HepG2 (cell line): ENCODE measurements at regions not wholly inside any gene's neighbourhood (a gene's known extent, or its start where the extent isn't known, plus 50 kb on each side); places are given as distances from the start of the nearest gene placed in this dataset.

ENCODE experiments used
- ATAC-seq: fragments of 200-7000 bp; cut with Tn5 transposase; 3 replicates; pipeline ENCODE4 v1.9.1; 2020; ENCODE audit warnings: mild to moderate bottlenecking, moderate library complexity
- BruUV-seq: library from RNA; stranded (reverse); fragments of 400-500 nt; replicated peaks from 2 replicates; lab custom pipeline; 2021; lab: Mats Ljungman, UMichigan
- CTCF ChIA-PET: fragments of 300-600 bp; formaldehyde crosslinking; extraction: SDS; loops from one replicate; lab custom pipeline; 2021; ENCODE audit warnings: low total read pairs, inconsistent platforms, low intra/inter-chr PET ratio; lab: Yijun Ruan, JAX
- POLR2A ChIA-PET: fragments of 350-600 bp; sonication (Branson Sonifier 250); formaldehyde crosslinking; loops from one replicate; lab custom pipeline; 2020; ENCODE audit warnings: antibody characterized with exemption, inconsistent platforms; lab: Yijun Ruan, JAX
- DNase-seq: peaks from one replicate; pipeline ENCODE4 v3.0.0-alpha.2; 2015; ENCODE audit warnings: low spot score
- FAIRE-seq: peaks from 3 replicates; lab custom pipeline; 2011; peaks lifted over from hg19 to GRCh38; lab: Jason Lieb, UNC
- H2AFZ ChIP-seq: one replicate; pipeline ENCODE4 v1.6.1; 2011; ENCODE audit warnings: low read length, inconsistent platforms
- H3K27ac ChIP-seq: fragments of 300-600 bp; 3 replicates; pipeline ENCODE4 v1.8.0; 2011; ENCODE audit warnings: mixed run types, mild to moderate bottlenecking, mixed read lengths, low read length, inconsistent platforms; ENCODE audit not compliant: insufficient read depth; ENCODE audit errors: extremely low read length
- H3K27me3 ChIP-seq, 2 experiments: fragments of 200-600 bp in 1 of 2; 2 replicates in 1 of 2; 3 replicates in 1 of 2; pipeline versions ENCODE4 v1.6.0 to v1.8.0; 2011; ENCODE audit warnings: low read length in 2 of 2, mild to moderate bottlenecking in 2 of 2, moderate library complexity in 2 of 2, inconsistent platforms in 1 of 2; ENCODE audit not compliant: insufficient read depth in 2 of 2, control insufficient read depth in 1 of 2
- H3K36me3 ChIP-seq, 2 experiments: fragments of 200-600 bp in 1 of 2; replicated peaks in 1 of 2; 2 replicates in 1 of 2; 3 replicates in 1 of 2; pipeline versions ENCODE4 v1.5.1 to v1.8.0; 2011; ENCODE audit warnings: low read length in 2 of 2, inconsistent platforms in 1 of 2; ENCODE audit not compliant: insufficient read depth in 2 of 2, control insufficient read depth in 1 of 2
- H3K4me1 ChIP-seq: 2 replicates; pipeline ENCODE4 v1.5.1; 2012; ENCODE audit warnings: low read length, inconsistent platforms; ENCODE audit not compliant: insufficient read depth
- H3K4me2 ChIP-seq: 2 replicates; pipeline ENCODE4 v1.6.0; 2011; ENCODE audit warnings: low read depth, low read length, inconsistent platforms
- H3K4me3 ChIP-seq, 3 experiments: fragments of 200-600 bp in 1 of 3; sonication (generic), shearing (Covaris generic) in 1 of 3; replicated peaks in 1 of 3; 2 replicates each; pipeline ENCODE4 v1.5.1; 2011 to 2016; ENCODE audit warnings: low read length in 3 of 3, inconsistent platforms in 2 of 3, low read depth in 2 of 3, mild to moderate bottlenecking in 2 of 3, control low read depth in 1 of 3, mixed read lengths in 1 of 3; ENCODE audit not compliant: insufficient read depth in 1 of 3
- H3K79me2 ChIP-seq: one replicate; pipeline ENCODE4 v1.6.1; 2011; ENCODE audit warnings: low read length, inconsistent platforms; ENCODE audit not compliant: insufficient read depth
- H3K9ac ChIP-seq: 2 replicates; pipeline ENCODE4 v1.6.0; 2011; ENCODE audit warnings: mild to moderate bottlenecking, low read depth, low read length, inconsistent platforms; ENCODE audit not compliant: insufficient read depth
- H3K9me3 ChIP-seq: 2 replicates; pipeline ENCODE4 v1.5.1; 2012; ENCODE audit warnings: mild to moderate bottlenecking, low read length
- H4K20me1 ChIP-seq: 2 replicates; pipeline ENCODE4 v1.6.0; 2011; ENCODE audit warnings: inconsistent platforms, mild to moderate bottlenecking, low read length, moderate library complexity; ENCODE audit not compliant: insufficient read depth
- FOXA1 ChIP-seq, 2 experiments: fragments of 450-650 bp in 1 of 2; sonication (generic) in 1 of 2; formaldehyde crosslinking in 1 of 2; IDR thresholded peaks; 2 replicates each; pipeline versions ENCODE4 v1.4.0 to v1.6.1; 2016 to 2020; ENCODE audit warnings: missing genetic modification reagents in 1 of 2
- HMG20A ChIP-seq: IDR thresholded peaks from 2 replicates; pipeline ENCODE4 v1.6.1; 2016; ENCODE audit warnings: borderline replicate concordance
- JDP2 ChIP-seq: sonication (generic); formaldehyde crosslinking; IDR thresholded peaks from 2 replicates; pipeline ENCODE4 v1.8.1; 2022; ENCODE audit warnings: missing genetic modification reagents, borderline replicate concordance
- TEF ChIP-seq: sonication (generic); formaldehyde crosslinking; IDR thresholded peaks from 2 replicates; pipeline ENCODE4 v1.5.0; 2020; ENCODE audit warnings: missing genetic modification reagents
- TOPORS ChIP-seq: sonication (generic); formaldehyde crosslinking; IDR thresholded peaks from 2 replicates; pipeline ENCODE4 v1.8.0; 2023; ENCODE audit warnings: mild to moderate bottlenecking, missing genetic modification reagents
- ZFP62 ChIP-seq: sonication (generic); formaldehyde crosslinking; IDR thresholded peaks from 2 replicates; pipeline ENCODE4 v1.4.0; 2020; ENCODE audit warnings: missing genetic modification reagents
- ZMAT5 ChIP-seq: sonication (generic); formaldehyde crosslinking; IDR thresholded peaks from 2 replicates; pipeline ENCODE4 v1.5.0; 2020; ENCODE audit warnings: mild to moderate bottlenecking, low read depth, missing genetic modification reagents, borderline replicate concordance
- WGBS: methylation state at CpG from one replicate; pipeline ENCODE4 v1.1.6; 2017; ENCODE audit warnings: low lambda C conversion rate; 5-methylcytosine and 5-hydroxymethylcytosine counted together
- in situ Hi-C: cut with HindIII; loops from 2 replicates; pipeline ENCODE4 v1.10.0; 2017; ENCODE audit warnings: low pct_unique_long_range_greater_than_20kb; ENCODE audit not compliant: extremely low pct_ligation_motif_present
- intact Hi-C: fragments of 100-400 bp; cut with micrococcal nuclease; formaldehyde crosslinking; loops from one replicate; pipeline ENCODE4 v1.10.0; 2022; ENCODE audit not compliant: unreplicated experiment

- TF ChIP-seq TEF (CRISPR knock-in tag) (no peak), FOXA1 (IDR thresholded peaks at IDR 0.05) (no peak), FOXA1 (CRISPR knock-in tag; IDR thresholded peaks at IDR 0.05) (no peak), HMG20A (CRISPR knock-in tag) (no peak), ZMAT5 (CRISPR knock-in tag) (no peak), ZFP62 (CRISPR knock-in tag) (no peak), JDP2 (no peak), TOPORS (CRISPR knock-in tag) (no peak)
These were observed 87.6 kb upstream of the E2F3 start for GRCh38 chr6:20313960-20314530.

More at GRCh38 chr6:20313960-20314530, 87.6 kb upstream of the E2F3 start:
- no peaks in the 10 kb centered on the region for H3K9me3 ChIP-seq
- H2AFZ ChIP-seq: no peak overlapping the region
- BruUV-seq: no TSS peak
- no peak overlapping the region for H3K27ac ChIP-seq
- FAIRE-seq (no peak), DNase-seq (no peak), ATAC-seq (no peak)
- no peaks in the 10 kb centered on the region for H3K4me1 ChIP-seq
- H3K4me2 ChIP-seq: no peak overlapping the region
- 44% methylated on average over 7 of the region's 7 CpGs for WGBS
- ChIA-PET POLR2A (no interaction called here), CTCF (no interaction called here)
- H4K20me1 ChIP-seq: no peaks in the 10 kb centered on the region
- no peaks in the 10 kb centered on the region for H3K36me3 ChIP-seq
- intact Hi-C loops: no loop called here
- H3K27me3 ChIP-seq: no peaks in the 10 kb centered on the region
- no peak overlapping the region for H3K9ac ChIP-seq
- no peak overlapping the region for H3K4me3 ChIP-seq
- in situ Hi-C loops: no loop called here
- H3K79me2 ChIP-seq: no peaks in the 10 kb centered on the region
